Naive thymus-derived CD4-positive, alpha-beta T cell (primary cell): ENCODE measurements at regions not wholly inside any gene's neighbourhood (a gene's known extent, or its start where the extent isn't known, plus 50 kb on each side); places are given as distances from the start of the nearest gene placed in this dataset.
"Not testable (repeated sequence)": the region's sequence is repeated elsewhere in the genome, so short reads cannot be mapped to it uniquely, and the experiment has no call there.

Source experiments
- ATAC-seq: fragments of 150-1000 bp; cut with Tn5 transposase; 2 replicates; pipeline ENCODE4 v1.10.0; 2021; ENCODE audit warnings: mild to moderate bottlenecking, moderate library complexity
- CTCF ChIA-PET: fragments of 350-600 bp; sonication (Branson Sonifier 250); formaldehyde crosslinking; loops from one replicate; lab custom pipeline; 2021; ENCODE audit warnings: antibody characterized with exemption; lab: Charles Lee
- POLR2A ChIA-PET: fragments of 350-600 bp; sonication (Branson Sonifier 250); formaldehyde crosslinking; loops from one replicate; lab custom pipeline; 2021; ENCODE audit warnings: antibody characterized with exemption, inconsistent platforms; lab: Charles Lee
- DNase-seq, 9 donors: peaks; one replicate each; pipeline versions ENCODE4 v3.0.0 to v3.0.0-alpha.2; 2020 to 2022; ENCODE audit warnings: mixed read lengths in 1 of 9
- H3K27ac ChIP-seq: one replicate; pipeline ENCODE4 v1.7.0; 2013; ENCODE audit warnings: mild to moderate bottlenecking, low read depth, low read length, moderate library complexity
- H3K27me3 ChIP-seq, 2 donors: one replicate each; pipeline ENCODE4 v1.7.0; 2013; ENCODE audit warnings: low read length in 2 of 2, mild to moderate bottlenecking in 2 of 2, moderate library complexity in 2 of 2; ENCODE audit not compliant: control insufficient read depth in 2 of 2, insufficient read depth in 2 of 2
- H3K36me3 ChIP-seq, 3 experiments: 1 replicate in 2 of 3; 2 replicates in 1 of 3; pipeline ENCODE4 v1.7.0; 2013; ENCODE audit warnings: low read length in 3 of 3, mild to moderate bottlenecking in 3 of 3, moderate library complexity in 1 of 3; ENCODE audit not compliant: insufficient read depth in 3 of 3, control insufficient read depth in 2 of 3
- H3K4me1 ChIP-seq, 2 donors: one replicate each; pipeline ENCODE4 v1.7.0; 2013; ENCODE audit warnings: low read length in 2 of 2, mild to moderate bottlenecking in 2 of 2, moderate library complexity in 1 of 2; ENCODE audit not compliant: control insufficient read depth in 2 of 2, insufficient read depth in 2 of 2
- H3K4me3 ChIP-seq: 2 replicates; pipeline ENCODE4 v1.7.0; 2013; ENCODE audit warnings: mild to moderate bottlenecking, low read length
- H3K9me3 ChIP-seq, 3 experiments: 1 replicate in 2 of 3; 2 replicates in 1 of 3; pipeline ENCODE4 v1.7.0; 2013; ENCODE audit warnings: low read length in 3 of 3; ENCODE audit not compliant: control insufficient read depth in 2 of 3
- H3K27ac Mint-ChIP-seq, 9 donors: one replicate each; pipeline ENCODE4 v1.8.0; 2020 to 2022; ENCODE audit warnings: mixed read lengths in 9 of 9, mild to moderate bottlenecking in 8 of 9, moderate library complexity in 5 of 9, inconsistent platforms in 2 of 9
- H3K27me3 Mint-ChIP-seq, 5 donors: one replicate each; pipeline ENCODE4 v1.8.0; 2021 to 2022; ENCODE audit warnings: mixed read lengths in 5 of 5, mild to moderate bottlenecking in 1 of 5
- H3K36me3 Mint-ChIP-seq, 5 donors: one replicate each; pipeline ENCODE4 v1.8.0; 2020 to 2022; ENCODE audit warnings: mixed read lengths in 5 of 5, mild to moderate bottlenecking in 3 of 5, inconsistent platforms in 1 of 5
- H3K4me1 Mint-ChIP-seq, 7 donors: one replicate each; pipeline ENCODE4 v1.8.0; 2020 to 2022; ENCODE audit warnings: mixed read lengths in 7 of 7, mild to moderate bottlenecking in 3 of 7, inconsistent platforms in 1 of 7
- H3K4me3 Mint-ChIP-seq, 10 donors: one replicate each; pipeline ENCODE4 v1.8.0; 2020 to 2022; ENCODE audit warnings: mild to moderate bottlenecking in 10 of 10, mixed read lengths in 10 of 10, moderate library complexity in 6 of 10, inconsistent platforms in 2 of 10
- H3K9me3 Mint-ChIP-seq, 11 donors: one replicate each; pipeline ENCODE4 v1.8.0; 2020 to 2022; ENCODE audit warnings: mixed read lengths in 11 of 11, mild to moderate bottlenecking in 4 of 11, inconsistent platforms in 1 of 11, moderate library complexity in 1 of 11
- intact Hi-C, 2 donors: fragments of 100-400 bp; cut with micrococcal nuclease; formaldehyde crosslinking; loops; one replicate each; pipeline ENCODE4 v1.15.1; 2023

GRCh38 chr21:26273686-26274313 lies 103.2 kb upstream of the APP start:
- Histone ChIP-seq H3K4me3 (no peak overlapping the region), H3K27ac (no peak overlapping the region), H3K4me1 (no peaks in the 10 kb centered on the region), H3K27me3 (no peaks in the 10 kb centered on the region), H3K36me3 (no peaks in the 10 kb centered on the region), H3K9me3 (peaks cover 0 to 36% (median 5%) of the 10 kb centered on the region in 3 experiments)
- ChIA-PET CTCF (no interaction called here), POLR2A (no interaction called here)
- Mint-ChIP-seq H3K4me3 (no peak overlapping the region), H3K4me1 (no peaks in the 10 kb centered on the region), H3K36me3 (peaks cover 0 to 21% (median 4%) of the 10 kb centered on the region in 5 donors), H3K27me3 (peaks cover 0 to 20% (median 17%) of the 10 kb centered on the region in 5 donors), H3K9me3 (peaks cover 15 to 62% (median 31%) of the 10 kb centered on the region in 11 donors), H3K27ac (no peak overlapping the region)
- intact Hi-C loops, result no loop called here
- DNase-seq (no peak), ATAC-seq (no peak)

- POLR2A ChIA-PET, result no interaction called here
- CTCF ChIA-PET, result no interaction called here
These were observed 96.8 kb upstream of the APP start for GRCh38 chr21:26267389-26267788.

DNA sequence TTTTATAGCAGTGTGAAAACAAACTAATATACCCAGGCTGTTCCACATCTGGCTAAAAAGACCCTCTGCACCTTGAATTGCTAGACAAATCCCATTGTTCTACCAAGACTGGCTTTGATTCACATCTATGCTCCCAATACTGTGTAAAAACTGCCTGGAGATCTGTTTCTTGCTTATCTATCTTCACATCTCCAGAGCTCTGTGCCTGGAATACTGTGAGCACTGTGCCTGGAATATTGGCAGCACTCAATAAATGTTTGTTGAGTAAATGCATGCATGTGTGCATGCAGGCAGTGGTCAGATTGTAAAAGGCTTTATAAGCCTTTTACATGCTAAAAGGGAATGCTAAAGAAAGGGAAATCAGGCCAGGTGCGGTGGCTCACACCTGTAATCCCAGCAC lies 75.5 kb upstream of the APP start:
- Histone ChIP-seq H3K9me3 (no peaks in the 10 kb centered on the region), H3K4me3 (no peak overlapping the region), H3K4me1 (no peaks in the 10 kb centered on the region), H3K27me3 (no peaks in the 10 kb centered on the region), H3K36me3 (no peaks in the 10 kb centered on the region), H3K27ac (no peak overlapping the region)
- no peaks in the 10 kb centered on the region for H3K36me3 Mint-ChIP-seq
- H3K27ac Mint-ChIP-seq, result no peak overlapping the region
- ATAC-seq (no peak), DNase-seq (no peak)
- CTCF ChIA-PET, result no interaction called here
- peaks cover 0 to 27% (median 6%) of the 10 kb centered on the region in 5 donors for H3K27me3 Mint-ChIP-seq
- no peaks in the 10 kb centered on the region for H3K4me1 Mint-ChIP-seq
- POLR2A ChIA-PET, result no interaction called here
- no peak overlapping the region for H3K4me3 Mint-ChIP-seq
- intact Hi-C loops, result no loop called here
- H3K9me3 Mint-ChIP-seq, result no peaks in the 10 kb centered on the region

More at GRCh38 chr21:26267389-26267788, 96.8 kb upstream of the APP start:
- DNase-seq, result no peak
- Mint-ChIP-seq H3K4me3 (no peak overlapping the region), H3K27ac (no peak overlapping the region), H3K4me1 (no peaks in the 10 kb centered on the region), H3K9me3 (peaks cover 5 to 20% (median 10%) of the 10 kb centered on the region in 11 donors), H3K36me3 (peaks cover 0 to 9% (median 0%) of the 10 kb centered on the region in 5 donors), H3K27me3 (peaks cover 0 to 33% (median 27%) of the 10 kb centered on the region in 5 donors)
- no peaks in the 10 kb centered on the region for H3K4me1 ChIP-seq
- no peaks in the 10 kb centered on the region for H3K36me3 ChIP-seq
- H3K27ac ChIP-seq, result no peak overlapping the region
- H3K27me3 ChIP-seq, result no peaks in the 10 kb centered on the region
- H3K9me3 ChIP-seq, result peaks cover 0 to 8% (median 0%) of the 10 kb centered on the region in 3 experiments
- H3K4me3 ChIP-seq, result no peak overlapping the region
- ATAC-seq, result no peak
- intact Hi-C loops, result no loop called here

- H3K9me3 Mint-ChIP-seq, result no peaks in the 10 kb centered on the region
- no peaks in the 10 kb centered on the region for H3K4me1 Mint-ChIP-seq
- no peaks in the 10 kb centered on the region for H3K36me3 Mint-ChIP-seq
- ATAC-seq (no peak), DNase-seq (no peak)
- Histone ChIP-seq H3K9me3 (no peaks in the 10 kb centered on the region), H3K27ac (no peak overlapping the region), H3K27me3 (no peaks in the 10 kb centered on the region), H3K36me3 (no peaks in the 10 kb centered on the region), H3K4me3 (no peak overlapping the region), H3K4me1 (no peaks in the 10 kb centered on the region)
- no peak overlapping the region for H3K27ac Mint-ChIP-seq
- no peak overlapping the region for H3K4me3 Mint-ChIP-seq
- peaks cover 0 to 26% (median 6%) of the 10 kb centered on the region in 5 donors for H3K27me3 Mint-ChIP-seq
- ChIA-PET CTCF (no interaction called here), POLR2A (no interaction called here)
- intact Hi-C loops, result no loop called here
These were observed 74.9 kb upstream of the APP start for GRCh38 chr21:26245428-26245827.

GRCh38 chr21:26238646-26239045 lies 68.1 kb upstream of the APP start:
- intact Hi-C loops, result no loop called here
- CTCF ChIA-PET, result no interaction called here
- Histone ChIP-seq H3K27me3 (no peaks in the 10 kb centered on the region), H3K4me1 (no peaks in the 10 kb centered on the region), H3K9me3 (no peaks in the 10 kb centered on the region), H3K36me3 (no peaks in the 10 kb centered on the region), H3K27ac (no peak overlapping the region), H3K4me3 (no peak overlapping the region)
- ATAC-seq (no peak), DNase-seq (no peak)
- H3K27ac Mint-ChIP-seq, result no peak overlapping the region
- H3K4me1 Mint-ChIP-seq, result no peaks in the 10 kb centered on the region
- H3K9me3 Mint-ChIP-seq, result no peaks in the 10 kb centered on the region
- no peak overlapping the region for H3K4me3 Mint-ChIP-seq
- H3K36me3 Mint-ChIP-seq, result no peaks in the 10 kb centered on the region
- peaks cover 0 to 6% (median 0%) of the 10 kb centered on the region in 5 donors for H3K27me3 Mint-ChIP-seq
- POLR2A ChIA-PET, result no interaction called here

- Histone ChIP-seq H3K9me3 (no peaks in the 10 kb centered on the region), H3K4me1 (no peaks in the 10 kb centered on the region), H3K27me3 (no peaks in the 10 kb centered on the region), H3K27ac (no peak overlapping the region), H3K4me3 (no peak overlapping the region), H3K36me3 (no peaks in the 10 kb centered on the region)
- ATAC-seq (no peak), DNase-seq (no peak)
- ChIA-PET POLR2A (no interaction called here), CTCF (no interaction called here)
- Mint-ChIP-seq H3K36me3 (no peaks in the 10 kb centered on the region), H3K27me3 (peaks cover 0 to 13% (median 0%) of the 10 kb centered on the region in 5 donors), H3K4me3 (no peak overlapping the region), H3K9me3 (no peaks in the 10 kb centered on the region), H3K27ac (no peak overlapping the region), H3K4me1 (no peaks in the 10 kb centered on the region)
- intact Hi-C loops, result no loop called here
These were observed 65.7 kb upstream of the APP start for GRCh38 chr21:26236281-26236680.

DNA sequence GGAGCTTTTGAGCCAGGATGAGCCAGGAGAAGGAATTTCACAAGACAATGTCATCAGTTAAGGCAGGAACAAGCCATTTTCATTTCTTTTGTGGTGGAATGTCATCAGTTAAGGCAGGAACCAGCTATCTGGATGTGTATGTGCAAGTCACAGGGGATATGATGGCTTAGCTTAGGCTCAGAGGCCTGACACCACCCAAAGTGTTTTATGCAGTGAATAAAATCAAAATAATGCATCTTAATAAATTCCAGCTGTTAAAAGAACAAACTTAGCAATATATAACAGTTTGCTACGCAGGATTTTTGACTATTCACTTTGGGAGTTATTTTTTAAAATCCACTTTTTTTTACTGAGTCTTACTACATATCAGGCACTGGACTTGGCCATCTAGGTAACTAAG lies 62.7 kb upstream of the APP start:
- H3K36me3 Mint-ChIP-seq, H3K9me3 ChIP-seq, H3K27ac ChIP-seq, H3K27ac Mint-ChIP-seq, CTCF ChIA-PET, H3K4me3 ChIP-seq, H3K4me3 Mint-ChIP-seq, H3K9me3 Mint-ChIP-seq, H3K4me1 Mint-ChIP-seq, ATAC-seq, H3K4me1 ChIP-seq, H3K27me3 ChIP-seq, POLR2A ChIA-PET, DNase-seq, intact Hi-C loops, H3K36me3 ChIP-seq: not testable (repeated sequence)
- H3K27me3 Mint-ChIP-seq, result peaks cover 0 to 11% (median 0%) of the 10 kb centered on the region in 5 donors
